Activated CD4-positive, alpha-beta T cell treated with anti-CD3 and anti-CD28 coated beads, Interleukin-2, amount 10 ng/mL, durations not matched to agents 7 days and 5 days (primary cell): ENCODE measurements at regions not wholly inside any gene's neighbourhood (a gene's known extent, or its start where the extent isn't known, plus 50 kb on each side); places are given as distances from the start of the nearest gene placed in this dataset.
A peak's percentile ranks its signal among the peaks of the same experiment; 100 is the strongest.

Experiments
- CTCF ChIA-PET: fragments of 350-600 bp; sonication (Branson Sonifier 250); formaldehyde crosslinking; loops from one replicate; lab custom pipeline; 2021; ENCODE audit warnings: antibody characterized with exemption; lab: Charles Lee
- POLR2A ChIA-PET: fragments of 350-600 bp; sonication (Branson Sonifier 250); formaldehyde crosslinking; loops from one replicate; lab custom pipeline; 2021; ENCODE audit warnings: antibody characterized with exemption; lab: Charles Lee
- DNase-seq: peaks from one replicate; pipeline ENCODE4 v3.0.0-alpha.2; 2020
- H3K27ac Mint-ChIP-seq: one replicate; pipeline ENCODE4 v1.8.0; 2021; ENCODE audit warnings: mild to moderate bottlenecking, moderate library complexity, mixed read lengths
- H3K27me3 Mint-ChIP-seq: one replicate; pipeline ENCODE4 v1.8.0; 2021; ENCODE audit warnings: mixed read lengths
- H3K36me3 Mint-ChIP-seq: one replicate; pipeline ENCODE4 v1.8.0; 2021; ENCODE audit warnings: low read depth, mixed read lengths
- H3K4me1 Mint-ChIP-seq: one replicate; pipeline ENCODE4 v1.8.0; 2021; ENCODE audit warnings: mixed read lengths
- H3K4me3 Mint-ChIP-seq: one replicate; pipeline ENCODE4 v1.8.0; 2021; ENCODE audit warnings: mild to moderate bottlenecking, moderate library complexity, mixed read lengths
- H3K9me3 Mint-ChIP-seq: one replicate; pipeline ENCODE4 v1.8.0; 2021; ENCODE audit warnings: mixed read lengths

- H3K4me1 Mint-ChIP-seq, result no peaks in the 10 kb centered on the region
- ChIA-PET CTCF (no interaction called here), POLR2A (no interaction called here)
- no peaks in the 10 kb centered on the region for H3K27me3 Mint-ChIP-seq
- H3K9me3 Mint-ChIP-seq, result no peaks in the 10 kb centered on the region
- no peak overlapping the region for H3K4me3 Mint-ChIP-seq
- DNase-seq, result no peak
- H3K36me3 Mint-ChIP-seq, result no peaks in the 10 kb centered on the region
- no peak overlapping the region for H3K27ac Mint-ChIP-seq
These were observed 208.9 kb downstream of the ASB1 start for GRCh38 chr2:238635647-238636051.

GRCh38 chr2:238636269-238637073 is 209.7 kb downstream of the ASB1 start:
- CTCF ChIA-PET, result no interaction called here
- no peak for DNase-seq

GRCh38 chr2:238638100-238638981 is 209.5 kb upstream of the TWIST2 start:
- Mint-ChIP-seq H3K27ac (no peak overlapping the region), H3K4me3 (no peak overlapping the region), H3K9me3 (no peaks in the 10 kb centered on the region), H3K27me3 (no peaks in the 10 kb centered on the region), H3K36me3 (no peaks in the 10 kb centered on the region), H3K4me1 (no peaks in the 10 kb centered on the region)
- POLR2A ChIA-PET, result no interaction called here
- CTCF ChIA-PET, result no interaction called here
- peak; percentile 2 for DNase-seq

More at GRCh38 chr2:238636269-238637073, 209.7 kb downstream of the ASB1 start:
- Mint-ChIP-seq H3K4me1 (no peaks in the 10 kb centered on the region), H3K27me3 (no peaks in the 10 kb centered on the region), H3K4me3 (no peak overlapping the region), H3K36me3 (no peaks in the 10 kb centered on the region), H3K27ac (no peak overlapping the region), H3K9me3 (no peaks in the 10 kb centered on the region)
- POLR2A ChIA-PET, result no interaction called here

- ChIA-PET POLR2A (no interaction called here), CTCF (interaction anchor here (0.7 kb wide), 1 partner anchor 291 kb away, joined by 4 read pairs; no protein-coding TSS in a partner anchor)
- Mint-ChIP-seq H3K27ac (no peak overlapping the region), H3K9me3 (no peaks in the 10 kb centered on the region), H3K36me3 (no peaks in the 10 kb centered on the region), H3K4me1 (no peaks in the 10 kb centered on the region), H3K4me3 (no peak overlapping the region), H3K27me3 (no peaks in the 10 kb centered on the region)
- DNase-seq, result peak; percentile 4
These were observed 208.8 kb upstream of the TWIST2 start for GRCh38 chr2:238638982-238639628.

GRCh38 chr2:238640486-238640885 is 207.4 kb upstream of the TWIST2 start:
- Mint-ChIP-seq H3K36me3 (no peaks in the 10 kb centered on the region), H3K4me3 (no peak overlapping the region), H3K27ac (no peak overlapping the region), H3K27me3 (no peaks in the 10 kb centered on the region), H3K9me3 (no peaks in the 10 kb centered on the region), H3K4me1 (no peaks in the 10 kb centered on the region)
- peak; percentile 5 for DNase-seq
- POLR2A ChIA-PET, result no interaction called here
- CTCF ChIA-PET, result interaction anchor here (0.7 kb wide), 1 partner anchor 51 kb away, joined by 3 read pairs; no protein-coding TSS in a partner anchor

- Mint-ChIP-seq H3K4me1 (no peaks in the 10 kb centered on the region), H3K27ac (no peak overlapping the region), H3K9me3 (no peaks in the 10 kb centered on the region), H3K36me3 (no peaks in the 10 kb centered on the region), H3K27me3 (no peaks in the 10 kb centered on the region), H3K4me3 (no peak overlapping the region)
- DNase-seq, result no peak
- ChIA-PET CTCF (interaction anchor here (0.6 kb wide), 1 partner anchor 136 kb away, joined by 3 read pairs; no protein-coding TSS in a partner anchor), POLR2A (no interaction called here)
These were observed 204.9 kb upstream of the TWIST2 start for GRCh38 chr2:238642973-238643372.

- no peaks in the 10 kb centered on the region for H3K4me1 Mint-ChIP-seq
- no peaks in the 10 kb centered on the region for H3K36me3 Mint-ChIP-seq
- ChIA-PET CTCF (no interaction called here), POLR2A (no interaction called here)
- DNase-seq, result peak; percentile 1
- no peak overlapping the region for H3K27ac Mint-ChIP-seq
- H3K4me3 Mint-ChIP-seq, result no peak overlapping the region
- H3K27me3 Mint-ChIP-seq, result no peaks in the 10 kb centered on the region
- no peaks in the 10 kb centered on the region for H3K9me3 Mint-ChIP-seq
These were observed 204.4 kb upstream of the TWIST2 start for GRCh38 chr2:238643400-238643907.

GRCh38 chr2:238644095-238645081 is 203.5 kb upstream of the TWIST2 start:
- peak; percentile 1 for DNase-seq
- Mint-ChIP-seq H3K4me1 (no peaks in the 10 kb centered on the region), H3K36me3 (no peaks in the 10 kb centered on the region), H3K4me3 (no peak overlapping the region), H3K27me3 (no peaks in the 10 kb centered on the region), H3K9me3 (no peaks in the 10 kb centered on the region), H3K27ac (no peak overlapping the region)
- ChIA-PET CTCF (no interaction called here), POLR2A (no interaction called here)

GRCh38 chr2:238645095-238645494 is 202.8 kb upstream of the TWIST2 start:
- H3K4me3 Mint-ChIP-seq, result no peak overlapping the region
- CTCF ChIA-PET, result no interaction called here
- H3K4me1 Mint-ChIP-seq, result no peaks in the 10 kb centered on the region
- H3K27me3 Mint-ChIP-seq, result no peaks in the 10 kb centered on the region
- H3K36me3 Mint-ChIP-seq, result no peaks in the 10 kb centered on the region
- POLR2A ChIA-PET, result no interaction called here
- H3K9me3 Mint-ChIP-seq, result no peaks in the 10 kb centered on the region
- H3K27ac Mint-ChIP-seq, result no peak overlapping the region
- peak; percentile 2 for DNase-seq

- no peaks in the 10 kb centered on the region for H3K9me3 Mint-ChIP-seq
- POLR2A ChIA-PET, result no interaction called here
- H3K27ac Mint-ChIP-seq, result no peak overlapping the region
- CTCF ChIA-PET, result no interaction called here
- no peaks in the 10 kb centered on the region for H3K36me3 Mint-ChIP-seq
- no peak overlapping the region for H3K4me3 Mint-ChIP-seq
- H3K4me1 Mint-ChIP-seq, result no peaks in the 10 kb centered on the region
- DNase-seq, result no peak
- H3K27me3 Mint-ChIP-seq, result no peaks in the 10 kb centered on the region
These were observed 202.2 kb upstream of the TWIST2 start for GRCh38 chr2:238645716-238646115.

GRCh38 chr2:238646281-238646680 is 201.6 kb upstream of the TWIST2 start:
- Mint-ChIP-seq H3K27me3 (no peaks in the 10 kb centered on the region), H3K9me3 (no peaks in the 10 kb centered on the region), H3K27ac (no peak overlapping the region), H3K4me3 (no peak overlapping the region), H3K36me3 (no peaks in the 10 kb centered on the region), H3K4me1 (no peaks in the 10 kb centered on the region)
- DNase-seq, result no peak
- POLR2A ChIA-PET, result no interaction called here
- CTCF ChIA-PET, result interaction anchor here (1.6 kb wide), 1 partner anchor 57 kb away, joined by 4 read pairs; no protein-coding TSS in a partner anchor

GRCh38 chr2:238646803-238647202 is 201.1 kb upstream of the TWIST2 start:
- Mint-ChIP-seq H3K9me3 (no peaks in the 10 kb centered on the region), H3K4me1 (no peaks in the 10 kb centered on the region), H3K36me3 (no peaks in the 10 kb centered on the region), H3K27me3 (no peaks in the 10 kb centered on the region), H3K4me3 (no peak overlapping the region), H3K27ac (no peak overlapping the region)
- ChIA-PET CTCF (interaction anchor here (1.6 kb wide), 1 partner anchor 56 kb away, joined by 4 read pairs; no protein-coding TSS in a partner anchor), POLR2A (no interaction called here)
- DNase-seq, result no peak
